ENCODE measurements at regions not wholly inside any gene's neighbourhood (a gene's known extent, or its start where the extent isn't known, plus 50 kb on each side); places are given as distances from the start of the nearest gene placed in this dataset.

- H3K36me3 ChIP-seq (replicated peaks in 1 of 2; ENCODE audit: control insufficient read depth in 1 of 2, insufficient read depth in 2 of 2, low read length in 2 of 2), result no peaks in the 10 kb centered on the region
- no peak overlapping the region for H3K9ac ChIP-seq (ENCODE audit: insufficient read depth, low read length, poor library complexity, severe bottlenecking)
- H4K20me1 ChIP-seq (ENCODE audit: insufficient read depth, low read length), result no peaks in the 10 kb centered on the region
- DNase-seq, result no peak
- H3K4me3 Mint-ChIP-seq, result no peak overlapping the region
- no peaks in the 10 kb centered on the region for H3K4me1 Mint-ChIP-seq
- H3K27ac Mint-ChIP-seq, result no peak overlapping the region
- H3K27me3 Mint-ChIP-seq (ENCODE audit: low read depth in 3 of 3), result peaks cover 0 to 3% (median 0%) of the 10 kb centered on the region in 3 donors
- H3K27ac ChIP-seq (ENCODE audit: low read depth in 1 of 2, low read length in 2 of 2), result no peak overlapping the region
- no peaks in the 10 kb centered on the region for H3K27me3 ChIP-seq (ENCODE audit: control insufficient read depth in 2 of 2, insufficient read depth in 2 of 2, low read length in 2 of 2)
- H2AFZ ChIP-seq (ENCODE audit: insufficient read depth, low read depth, low read length, poor library complexity, severe bottlenecking), result no peak overlapping the region
- H3K4me1 ChIP-seq (ENCODE audit: control insufficient read depth in 1 of 2, insufficient read depth in 2 of 2, low read length in 2 of 2), result no peaks in the 10 kb centered on the region
- no peaks in the 10 kb centered on the region for H3K36me3 Mint-ChIP-seq
- no peaks in the 10 kb centered on the region for H3K9me3 ChIP-seq (replicated peaks in 1 of 2; ENCODE audit: control insufficient read depth in 1 of 2, insufficient read depth in 1 of 2, low read length in 2 of 2)
- intact Hi-C loops (cut with micrococcal nuclease), result no loop called here
- no peak for TF ChIP-seq CTCF (IDR thresholded peaks at IDR 0.05)
- H3K9me3 Mint-ChIP-seq, result peaks cover 0 to 3% (median 0%) of the 10 kb centered on the region in 7 donors
- H3K4me2 ChIP-seq (replicated peaks; ENCODE audit: extremely low read depth, low read length, poor library complexity, severe bottlenecking), result no peak overlapping the region
- no peak overlapping the region for H3K4me3 ChIP-seq (replicated peaks in 1 of 3; ENCODE audit: low read depth in 2 of 3, low read length in 3 of 3)
- no CpG with 5 or more reads among the region's 2 CpGs for WGBS (ENCODE audit: insufficient coverage)
- H3K79me2 ChIP-seq (ENCODE audit: insufficient read depth, low read length), result no peaks in the 10 kb centered on the region
Observed at GRCh38 chr2:36170805-36171204, 184.8 kb upstream of the CRIM1 start.

- H3K4me2 ChIP-seq (replicated peaks; ENCODE audit: extremely low read depth, low read length, poor library complexity, severe bottlenecking), result no peak overlapping the region
- Mint-ChIP-seq H3K4me1 (no peaks in the 10 kb centered on the region), H3K27ac (no peak overlapping the region), H3K9me3 (peaks cover 0 to 3% (median 0%) of the 10 kb centered on the region in 7 donors), H3K36me3 (no peaks in the 10 kb centered on the region), H3K27me3 (ENCODE audit: low read depth in 3 of 3) (peaks cover 0 to 3% (median 0%) of the 10 kb centered on the region in 3 donors), H3K4me3 (no peak overlapping the region)
- DNase-seq, result no peak
- no peak for TF ChIP-seq CTCF (IDR thresholded peaks at IDR 0.05)
- no peaks in the 10 kb centered on the region for H3K9me3 ChIP-seq (replicated peaks in 1 of 2; ENCODE audit: control insufficient read depth in 1 of 2, insufficient read depth in 1 of 2, low read length in 2 of 2)
- no peaks in the 10 kb centered on the region for H3K4me1 ChIP-seq (ENCODE audit: control insufficient read depth in 1 of 2, insufficient read depth in 2 of 2, low read length in 2 of 2)
- H3K9ac ChIP-seq (ENCODE audit: insufficient read depth, low read length, poor library complexity, severe bottlenecking), result no peak overlapping the region
- no peak overlapping the region for H3K27ac ChIP-seq (ENCODE audit: low read depth in 1 of 2, low read length in 2 of 2)
- H2AFZ ChIP-seq (ENCODE audit: insufficient read depth, low read depth, low read length, poor library complexity, severe bottlenecking), result no peak overlapping the region
- H4K20me1 ChIP-seq (ENCODE audit: insufficient read depth, low read length), result no peaks in the 10 kb centered on the region
- no CpG with 5 or more reads among the region's 1 CpG for WGBS (ENCODE audit: insufficient coverage)
- intact Hi-C loops (cut with micrococcal nuclease), result no loop called here
- no peaks in the 10 kb centered on the region for H3K36me3 ChIP-seq (replicated peaks in 1 of 2; ENCODE audit: control insufficient read depth in 1 of 2, insufficient read depth in 2 of 2, low read length in 2 of 2)
- no peaks in the 10 kb centered on the region for H3K27me3 ChIP-seq (ENCODE audit: control insufficient read depth in 2 of 2, insufficient read depth in 2 of 2, low read length in 2 of 2)
- no peaks in the 10 kb centered on the region for H3K79me2 ChIP-seq (ENCODE audit: insufficient read depth, low read length)
- H3K4me3 ChIP-seq (replicated peaks in 1 of 3; ENCODE audit: low read depth in 2 of 3, low read length in 3 of 3), result no peak overlapping the region
Observed at GRCh38 chr2:36169843-36170242, 185.7 kb upstream of the CRIM1 start.

All from CD14-positive monocyte (primary cell).